GM21737 (cell line): ENCODE measurements at regions not wholly inside any gene's neighbourhood (a gene's known extent, or its start where the extent isn't known, plus 50 kb on each side); places are given as distances from the start of the nearest gene placed in this dataset.
"Not testable (repeated sequence)": the region's sequence is repeated elsewhere in the genome, so short reads cannot be mapped to it uniquely, and the experiment has no call there.

Experiments
- ATAC-seq: cut with Tn5 transposase; IDR thresholded peaks from one replicate; pipeline ENCODE4 v1.9.1; 2021; ENCODE audit warnings: mild to moderate bottlenecking, moderate library complexity; ENCODE audit not compliant: unreplicated experiment

GRCh38 chr11:37951996-37952395 is 1354.0 kb upstream of the RAG2 start:
- no peak for ATAC-seq

- no peak for ATAC-seq
Measured at GRCh38 chr11:37948258-37948657, 1350.2 kb upstream of the RAG2 start.

GRCh38 chr11:37947821-37948220 is 1349.8 kb upstream of the RAG2 start:
- no peak for ATAC-seq

- no peak for ATAC-seq
Measured at GRCh38 chr11:37946155-37946766, 1348.2 kb upstream of the RAG2 start.

GRCh38 chr11:37942081-37942480 is 1344.0 kb upstream of the RAG2 start:
- no peak for ATAC-seq

GRCh38 chr11:37929100-37929653 is 1331.1 kb upstream of the RAG2 start:
- ATAC-seq, result no peak

GRCh38 chr11:37926772-37927171 is 1328.7 kb upstream of the RAG2 start:
- ATAC-seq, result no peak

GRCh38 chr11:37916331-37916730 is 1318.3 kb upstream of the RAG2 start:
- ATAC-seq, result no peak

GRCh38 chr11:37914859-37915258 is 1316.8 kb upstream of the RAG2 start:
- no peak for ATAC-seq

- no peak for ATAC-seq
Measured at GRCh38 chr11:37908219-37908548, 1310.1 kb upstream of the RAG2 start.

GRCh38 chr11:37907436-37908218 is 1309.6 kb upstream of the RAG2 start:
- no peak for ATAC-seq

- ATAC-seq, result no peak
Measured at GRCh38 chr11:37905707-37906417, 1307.8 kb upstream of the RAG2 start.

- no peak for ATAC-seq
Measured at GRCh38 chr11:37896016-37896415, 1298.0 kb upstream of the RAG2 start.

GRCh38 chr11:37881741-37882140 is 1283.7 kb upstream of the RAG2 start:
- ATAC-seq, result no peak

- ATAC-seq, result no peak
Measured at GRCh38 chr11:37861671-37862070, 1263.6 kb upstream of the RAG2 start.

GRCh38 chr11:37858806-37859537 is 1260.9 kb upstream of the RAG2 start:
- not testable (repeated sequence) for ATAC-seq

GRCh38 chr11:37858398-37858797 is 1260.4 kb upstream of the RAG2 start:
- ATAC-seq, result no peak

- ATAC-seq, result no peak
Measured at GRCh38 chr11:37857726-37858125, 1259.7 kb upstream of the RAG2 start.

- no peak for ATAC-seq
Measured at GRCh38 chr11:37849706-37850105, 1251.7 kb upstream of the RAG2 start.

GRCh38 chr11:37843603-37844002 is 1245.6 kb upstream of the RAG2 start:
- ATAC-seq, result no peak

- no peak for ATAC-seq
Measured at GRCh38 chr11:37841016-37841415, 1243.0 kb upstream of the RAG2 start.
